Astrocyte of the spinal cord (primary cell): ENCODE measurements at regions not wholly inside any gene's neighbourhood (a gene's known extent, or its start where the extent isn't known, plus 50 kb on each side); places are given as distances from the start of the nearest gene placed in this dataset.

Experiments
- DNase-seq: peaks from one replicate; pipeline ENCODE4 v3.0.0; 2011; ENCODE audit warnings: low read depth, low spot score
- H3K4me3 ChIP-seq: 2 replicates; pipeline ENCODE4 v1.5.1; 2011; ENCODE audit warnings: low read depth, mild to moderate bottlenecking, low read length, moderate library complexity
- CTCF ChIP-seq: IDR thresholded peaks from 2 replicates; pipeline ENCODE4 v1.5.1; 2012; ENCODE audit warnings: low read depth, mild to moderate bottlenecking, low read length, inconsistent platforms
- in situ Hi-C: cut with HindIII; loops from 2 replicates; pipeline ENCODE4 v1.10.0; 2017; ENCODE audit warnings: low sequenced_read_pairs

- no peak for TF ChIP-seq CTCF
- no peak for DNase-seq
- in situ Hi-C loops, result no loop called here
- H3K4me3 ChIP-seq, result no peak overlapping the region
Measured at GRCh38 chr2:42851740-42852250, 59.4 kb upstream of the HAAO start.

GRCh38 chr2:42851186-42851585 is 58.8 kb upstream of the HAAO start:
- no peak for TF ChIP-seq CTCF
- no peak overlapping the region for H3K4me3 ChIP-seq
- DNase-seq, result no peak
- in situ Hi-C loops, result no loop called here

GRCh38 chr2:42850016-42850805 is 57.8 kb upstream of the HAAO start:
- TF ChIP-seq CTCF, result no peak
- H3K4me3 ChIP-seq, result no peak overlapping the region
- in situ Hi-C loops, result no loop called here
- DNase-seq, result no peak

- in situ Hi-C loops, result no loop called here
Measured at GRCh38 chr2:42849311-42849710, 56.9 kb upstream of the HAAO start.

GRCh38 chr2:42848726-42849290 is 56.4 kb upstream of the HAAO start:
- no peak overlapping the region for H3K4me3 ChIP-seq
- in situ Hi-C loops, result no loop called here
- DNase-seq, result no peak
- no peak for TF ChIP-seq CTCF

More at GRCh38 chr2:42849311-42849710, 56.9 kb upstream of the HAAO start:
- H3K4me3 ChIP-seq, result no peak overlapping the region
- no peak for TF ChIP-seq CTCF
- no peak for DNase-seq

GRCh38 chr2:42848265-42848664 is 55.9 kb upstream of the HAAO start:
- no peak for DNase-seq
- in situ Hi-C loops, result no loop called here
- no peak for TF ChIP-seq CTCF
- H3K4me3 ChIP-seq, result no peak overlapping the region
